ENCODE measurements at regions not wholly inside any gene's neighbourhood (a gene's known extent, or its start where the extent isn't known, plus 50 kb on each side); places are given as distances from the start of the nearest gene placed in this dataset.

- in situ Hi-C loops (cut with MboI; ENCODE audit: low sequenced_read_pairs in 4 of 4), result loop anchor here in 1 of 4 donors (25.0 kb wide), 1 partner anchor 714 kb away; no protein-coding TSS in a partner anchor
- Histone ChIP-seq H3K27ac (no peak overlapping the region), H3K4me3 (no peak overlapping the region), H3K9me3 (no peaks in the 10 kb centered on the region), H3K27me3 (no peaks in the 10 kb centered on the region), H3K4me1 (no peaks in the 10 kb centered on the region), H3K36me3 (no peaks in the 10 kb centered on the region)
- ATAC-seq, result no peak
- DNase-seq, result peak in 1 of 2 donors; percentile 14
- intact Hi-C loops (cut with DNase I; ENCODE audit: low total_unique reads), result loop anchor here (5.0 kb wide), 1 partner anchor 704 kb away; no protein-coding TSS in a partner anchor
- TF ChIP-seq CTCF (IDR thresholded peaks at IDR 0.05 in 4 of 5, conservative IDR thresholded peaks at IDR 0.05 in 1 of 5), result peak in 3 of 5 experiments; percentile 29 to 50 (median 33)
- no peak for TF ChIP-seq POLR2A (IDR thresholded peaks at IDR 0.05)
Observed at GRCh38 chr18:44325903-44326635, 354.6 kb upstream of the SETBP1 start.

GRCh38 chr18:44331656-44332570, 348.8 kb upstream of the SETBP1 start:
- no peak overlapping the region for H3K27ac ChIP-seq
- no peaks in the 10 kb centered on the region for H3K27me3 ChIP-seq
- no peaks in the 10 kb centered on the region for H3K4me1 ChIP-seq
- in situ Hi-C loops (cut with MboI; ENCODE audit: low sequenced_read_pairs in 4 of 4), result loop anchor here in 1 of 4 donors (25.0 kb wide), 1 partner anchor 720 kb away; no protein-coding TSS in a partner anchor
- no peaks in the 10 kb centered on the region for H3K36me3 ChIP-seq
- TF ChIP-seq CTCF (IDR thresholded peaks at IDR 0.05 in 4 of 5, conservative IDR thresholded peaks at IDR 0.05 in 1 of 5) (no peak), POLR2A (IDR thresholded peaks at IDR 0.05) (no peak)
- H3K4me3 ChIP-seq, result no peak overlapping the region
- intact Hi-C loops (cut with DNase I; ENCODE audit: low total_unique reads), result no loop called here
- ATAC-seq (no peak), DNase-seq (no peak)
- H3K9me3 ChIP-seq, result no peaks in the 10 kb centered on the region

- no peaks in the 10 kb centered on the region for H3K36me3 ChIP-seq
- DNase-seq (no peak), ATAC-seq (no peak)
- H3K27me3 ChIP-seq, result no peaks in the 10 kb centered on the region
- TF ChIP-seq CTCF (IDR thresholded peaks at IDR 0.05 in 4 of 5, conservative IDR thresholded peaks at IDR 0.05 in 1 of 5) (no peak), POLR2A (IDR thresholded peaks at IDR 0.05) (no peak)
- intact Hi-C loops (cut with DNase I; ENCODE audit: low total_unique reads), result no loop called here
- H3K9me3 ChIP-seq, result peaks cover 0 to 5% (median 0%) of the 10 kb centered on the region in 3 donors
- in situ Hi-C loops (cut with MboI; ENCODE audit: low sequenced_read_pairs in 4 of 4), result loop anchor here in 1 of 4 donors (25.0 kb wide), 1 partner anchor 729 kb away; no protein-coding TSS in a partner anchor
- no peak overlapping the region for H3K4me3 ChIP-seq
- no peak overlapping the region for H3K27ac ChIP-seq
- no peaks in the 10 kb centered on the region for H3K4me1 ChIP-seq
Observed at GRCh38 chr18:44341759-44342158, 338.9 kb upstream of the SETBP1 start.

- ATAC-seq, result no peak
- intact Hi-C loops (cut with DNase I; ENCODE audit: low total_unique reads) (no loop called here), in situ Hi-C loops (cut with MboI; ENCODE audit: low sequenced_read_pairs in 4 of 4) (loop anchor here in 1 of 4 donors (25.0 kb wide), 1 partner anchor 730 kb away; no protein-coding TSS in a partner anchor)
- peaks cover 0 to 5% (median 0%) of the 10 kb centered on the region in 3 donors for H3K9me3 ChIP-seq
- H3K4me1 ChIP-seq, result no peaks in the 10 kb centered on the region
- H3K27me3 ChIP-seq, result no peaks in the 10 kb centered on the region
- no peak overlapping the region for H3K27ac ChIP-seq
- DNase-seq, result no peak
- TF ChIP-seq POLR2A (IDR thresholded peaks at IDR 0.05) (no peak), CTCF (IDR thresholded peaks at IDR 0.05 in 4 of 5, conservative IDR thresholded peaks at IDR 0.05 in 1 of 5) (no peak)
- no peak overlapping the region for H3K4me3 ChIP-seq
- H3K36me3 ChIP-seq, result no peaks in the 10 kb centered on the region
Observed at GRCh38 chr18:44342162-44342561, 338.5 kb upstream of the SETBP1 start.
